Activated CD8-positive, alpha-beta T cell treated with anti-CD3 and anti-CD28 coated beads, Interleukin-2, amount 10 ng/mL, durations not matched to agents 7 days and 5 days (primary cell): ENCODE measurements at regions not wholly inside any gene's neighbourhood (a gene's known extent, or its start where the extent isn't known, plus 50 kb on each side); places are given as distances from the start of the nearest gene placed in this dataset.
A peak's percentile ranks its signal among the peaks of the same experiment; 100 is the strongest.

Source experiments
- ATAC-seq: fragments of 150-1000 bp; cut with Tn5 transposase; one replicate; pipeline ENCODE4 v1.10.0; 2021; ENCODE audit warnings: moderate library complexity
- CTCF ChIA-PET: fragments of 350-600 bp; sonication (Branson Sonifier 250); formaldehyde crosslinking; loops from one replicate; lab custom pipeline; 2021; ENCODE audit warnings: antibody characterized with exemption; lab: Charles Lee
- POLR2A ChIA-PET: fragments of 350-600 bp; sonication (Branson Sonifier 250); formaldehyde crosslinking; loops from one replicate; lab custom pipeline; 2021; ENCODE audit warnings: antibody characterized with exemption; lab: Charles Lee
- DNase-seq: peaks from one replicate; pipeline ENCODE4 v3.0.0-alpha.2; 2020
- H3K27ac Mint-ChIP-seq: one replicate; pipeline ENCODE4 v1.8.0; 2021; ENCODE audit warnings: mild to moderate bottlenecking, mixed read lengths
- H3K27me3 Mint-ChIP-seq: one replicate; pipeline ENCODE4 v1.8.0; 2021; ENCODE audit warnings: low read depth, mixed read lengths
- H3K36me3 Mint-ChIP-seq: one replicate; pipeline ENCODE4 v1.8.0; 2021; ENCODE audit warnings: low read depth, mixed read lengths
- H3K4me1 Mint-ChIP-seq: one replicate; pipeline ENCODE4 v1.8.0; 2021; ENCODE audit warnings: low read depth, mixed read lengths
- H3K4me3 Mint-ChIP-seq: one replicate; pipeline ENCODE4 v1.8.0; 2021; ENCODE audit warnings: mild to moderate bottlenecking, mixed read lengths
- H3K9me3 Mint-ChIP-seq: one replicate; pipeline ENCODE4 v1.8.0; 2022; ENCODE audit warnings: mixed read lengths; ENCODE audit not compliant: insufficient read depth

- POLR2A ChIA-PET = interaction anchor here (1.5 kb wide), 1 partner anchor 57 kb away, joined by 3 read pairs; no protein-coding TSS in a partner anchor
- no peaks in the 10 kb centered on the region for H3K36me3 Mint-ChIP-seq
- H3K4me3 Mint-ChIP-seq = no peak overlapping the region
- no peak overlapping the region for H3K27ac Mint-ChIP-seq
- DNase-seq (no peak), ATAC-seq (no peak)
- no peaks in the 10 kb centered on the region for H3K9me3 Mint-ChIP-seq
- CTCF ChIA-PET = interaction anchor here (0.8 to 10.2 kb wide), 4 partner anchors 18 to 59 kb away, joined by 3 to 130 read pairs (median 8); no protein-coding TSS in a partner anchor
- H3K4me1 Mint-ChIP-seq = peaks cover 21% of the 10 kb centered on the region
- no peaks in the 10 kb centered on the region for H3K27me3 Mint-ChIP-seq
Observed at GRCh38 chr4:121248747-121249146, 84.6 kb upstream of the TNIP3 start.

DNA sequence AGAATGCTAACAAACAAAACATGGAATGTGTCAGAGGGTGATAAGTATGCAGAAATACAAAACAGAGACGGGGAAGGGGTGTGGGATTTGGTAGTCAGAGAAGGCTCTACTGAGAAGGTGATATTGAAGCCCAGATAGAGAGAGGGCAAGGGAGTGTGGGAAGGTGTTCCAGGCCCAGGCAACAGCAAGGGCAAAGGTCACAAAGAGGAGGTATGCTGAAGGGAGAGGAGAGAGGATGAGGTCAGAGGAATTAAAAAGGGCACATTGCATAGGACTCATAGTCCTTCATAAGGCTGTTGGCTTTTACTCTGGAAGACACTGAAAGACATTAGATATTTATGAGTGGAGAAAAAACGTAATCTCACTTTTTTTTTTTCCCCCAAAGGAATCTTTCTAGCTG lies 82.6 kb upstream of the TNIP3 start:
- CTCF ChIA-PET = interaction anchor here (10.2 kb wide), 1 partner anchor 55 kb away, joined by 130 read pairs; no protein-coding TSS in a partner anchor
- ATAC-seq (no peak), DNase-seq (no peak)
- Mint-ChIP-seq H3K27ac (no peak overlapping the region), H3K36me3 (no peaks in the 10 kb centered on the region), H3K4me3 (no peak overlapping the region), H3K27me3 (no peaks in the 10 kb centered on the region), H3K4me1 (peaks cover 9% of the 10 kb centered on the region), H3K9me3 (no peaks in the 10 kb centered on the region)
- POLR2A ChIA-PET = no interaction called here

GRCh38 chr4:121243485-121243884 lies 79.4 kb upstream of the TNIP3 start:
- CTCF ChIA-PET = interaction anchor here (1.0 to 3.9 kb wide), 8 partner anchors 10 to 65 kb away, joined by 3 to 30 read pairs (median 6); no protein-coding TSS in a partner anchor
- DNase-seq (no peak), ATAC-seq (no peak)
- peaks cover 2% of the 10 kb centered on the region for H3K4me1 Mint-ChIP-seq
- peak overlapping the region; percentile 20 for H3K4me3 Mint-ChIP-seq
- no peaks in the 10 kb centered on the region for H3K36me3 Mint-ChIP-seq
- no peaks in the 10 kb centered on the region for H3K27me3 Mint-ChIP-seq
- no peaks in the 10 kb centered on the region for H3K9me3 Mint-ChIP-seq
- POLR2A ChIA-PET = interaction anchor here (0.8 kb wide), 1 partner anchor 24 kb away, joined by 3 read pairs; no protein-coding TSS in a partner anchor
- peak overlapping the region; percentile 14 for H3K27ac Mint-ChIP-seq

- no peak for DNase-seq
- ChIA-PET CTCF (interaction anchor here (0.9 to 3.9 kb wide), 7 partner anchors 11 to 108 kb away, joined by 3 to 30 read pairs (median 7); no protein-coding TSS in a partner anchor), POLR2A (no interaction called here)
- H3K27ac Mint-ChIP-seq = no peak overlapping the region
- ATAC-seq = no peak
- H3K27me3 Mint-ChIP-seq = no peaks in the 10 kb centered on the region
- no peaks in the 10 kb centered on the region for H3K9me3 Mint-ChIP-seq
- H3K4me3 Mint-ChIP-seq = no peak overlapping the region
- H3K4me1 Mint-ChIP-seq = peaks cover 2% of the 10 kb centered on the region
- no peaks in the 10 kb centered on the region for H3K36me3 Mint-ChIP-seq
Observed at GRCh38 chr4:121242188-121242750, 78.1 kb upstream of the TNIP3 start.

GRCh38 chr4:121239951-121240350 lies 75.8 kb upstream of the TNIP3 start:
- H3K27ac Mint-ChIP-seq = no peak overlapping the region
- no peak overlapping the region for H3K4me3 Mint-ChIP-seq

GRCh38 chr4:121238461-121238860 lies 74.3 kb upstream of the TNIP3 start:
- no peak overlapping the region for H3K27ac Mint-ChIP-seq
- H3K4me1 Mint-ChIP-seq = peaks cover 2% of the 10 kb centered on the region
- ChIA-PET POLR2A (no interaction called here), CTCF (no interaction called here)
- no peaks in the 10 kb centered on the region for H3K9me3 Mint-ChIP-seq
- H3K4me3 Mint-ChIP-seq = no peak overlapping the region
- no peaks in the 10 kb centered on the region for H3K36me3 Mint-ChIP-seq
- DNase-seq (no peak), ATAC-seq (no peak)
- H3K27me3 Mint-ChIP-seq = no peaks in the 10 kb centered on the region

More at GRCh38 chr4:121239951-121240350, 75.8 kb upstream of the TNIP3 start:
- Mint-ChIP-seq H3K4me1 (peaks cover 2% of the 10 kb centered on the region), H3K9me3 (no peaks in the 10 kb centered on the region), H3K36me3 (no peaks in the 10 kb centered on the region), H3K27me3 (no peaks in the 10 kb centered on the region)
- POLR2A ChIA-PET = interaction anchor here (0.7 kb wide), 1 partner anchor 13 kb away, joined by 3 read pairs; no protein-coding TSS in a partner anchor
- CTCF ChIA-PET = interaction anchor here (0.6 to 1.9 kb wide), 6 partner anchors 11 to 67 kb away, joined by 3 to 8 read pairs (median 4); no protein-coding TSS in a partner anchor
- ATAC-seq (no peak), DNase-seq (no peak)

GRCh38 chr4:121237069-121237399 lies 72.9 kb upstream of the TNIP3 start:
- CTCF ChIA-PET = interaction anchor here (1.4 to 1.5 kb wide), 2 partner anchors 9 to 45 kb away, joined by 4 to 5 read pairs; no protein-coding TSS in a partner anchor
- POLR2A ChIA-PET = no interaction called here

DNA sequence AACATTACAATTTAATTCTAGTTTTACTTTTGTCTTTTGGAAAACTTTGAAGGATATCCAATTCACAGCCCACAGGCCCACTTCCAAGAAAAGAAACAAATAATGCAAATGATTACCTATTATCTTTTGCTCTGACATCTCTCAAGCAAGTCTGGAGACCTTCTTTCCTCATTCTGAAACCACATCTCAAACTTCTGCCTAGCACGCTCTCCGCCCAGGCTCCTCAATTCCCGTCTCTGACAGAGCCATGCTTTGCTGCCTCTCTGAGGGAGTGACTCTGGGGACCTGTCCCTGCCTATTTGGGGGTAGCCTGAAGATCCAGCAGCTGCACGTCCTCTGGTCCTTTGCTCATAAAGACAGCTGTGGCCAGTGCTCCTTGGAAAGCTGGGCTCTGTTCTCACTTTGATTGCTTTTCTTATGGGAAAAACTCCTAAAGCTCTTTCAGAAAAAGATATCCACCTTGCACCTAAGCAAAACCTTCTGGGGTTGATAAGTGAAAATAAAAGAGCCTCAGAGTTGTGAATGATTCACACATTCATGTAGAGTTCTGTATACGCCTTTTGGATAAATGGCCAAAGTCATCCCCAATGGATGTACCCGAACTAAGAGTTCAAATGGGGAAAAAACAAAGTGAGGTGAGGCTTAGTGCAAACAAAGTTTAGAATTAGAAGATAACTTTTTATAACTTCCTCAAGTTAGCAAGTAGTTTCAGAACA lies 72.4 kb upstream of the TNIP3 start:
- POLR2A ChIA-PET = no interaction called here
- no peak overlapping the region for H3K27ac Mint-ChIP-seq
- CTCF ChIA-PET = interaction anchor here (1.4 to 1.5 kb wide), 2 partner anchors 9 to 44 kb away, joined by 4 to 5 read pairs; no protein-coding TSS in a partner anchor

More at GRCh38 chr4:121237069-121237399, 72.9 kb upstream of the TNIP3 start:
- Mint-ChIP-seq H3K27ac (no peak overlapping the region), H3K27me3 (no peaks in the 10 kb centered on the region), H3K36me3 (no peaks in the 10 kb centered on the region), H3K9me3 (no peaks in the 10 kb centered on the region), H3K4me1 (no peaks in the 10 kb centered on the region), H3K4me3 (no peak overlapping the region)
- DNase-seq = no peak
- no peak for ATAC-seq

DNA sequence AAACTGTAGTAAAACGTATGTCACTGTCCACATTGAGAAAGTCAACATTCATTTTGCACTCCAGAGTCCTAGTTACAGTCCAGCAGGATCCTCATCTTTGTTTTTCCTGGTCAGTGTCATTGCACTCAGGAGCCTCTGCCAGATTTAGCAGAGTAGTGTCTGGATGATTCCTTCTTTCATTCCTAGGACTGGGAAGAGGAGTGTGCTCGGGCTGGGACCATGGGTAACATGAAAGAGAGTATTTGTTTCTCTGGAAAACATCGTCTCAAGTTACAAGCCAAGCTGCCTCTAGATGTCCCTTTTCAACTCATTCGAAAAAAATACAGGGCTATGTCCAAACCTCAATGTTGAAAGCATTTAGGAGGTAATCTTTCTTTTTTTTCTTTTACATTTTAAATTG lies 69.9 kb upstream of the TNIP3 start:
- Mint-ChIP-seq H3K4me1 (no peaks in the 10 kb centered on the region), H3K9me3 (no peaks in the 10 kb centered on the region), H3K4me3 (no peak overlapping the region), H3K27me3 (no peaks in the 10 kb centered on the region), H3K36me3 (no peaks in the 10 kb centered on the region), H3K27ac (no peak overlapping the region)
- POLR2A ChIA-PET = no interaction called here
- no peak for DNase-seq
- no peak for ATAC-seq
- CTCF ChIA-PET = no interaction called here

More for the DNA sequence above, 72.4 kb upstream of the TNIP3 start:
- DNase-seq (no peak), ATAC-seq (no peak)
- H3K27me3 Mint-ChIP-seq = no peaks in the 10 kb centered on the region
- H3K4me3 Mint-ChIP-seq = no peak overlapping the region
- H3K36me3 Mint-ChIP-seq = no peaks in the 10 kb centered on the region
- no peaks in the 10 kb centered on the region for H3K4me1 Mint-ChIP-seq
- H3K9me3 Mint-ChIP-seq = no peaks in the 10 kb centered on the region

DNA sequence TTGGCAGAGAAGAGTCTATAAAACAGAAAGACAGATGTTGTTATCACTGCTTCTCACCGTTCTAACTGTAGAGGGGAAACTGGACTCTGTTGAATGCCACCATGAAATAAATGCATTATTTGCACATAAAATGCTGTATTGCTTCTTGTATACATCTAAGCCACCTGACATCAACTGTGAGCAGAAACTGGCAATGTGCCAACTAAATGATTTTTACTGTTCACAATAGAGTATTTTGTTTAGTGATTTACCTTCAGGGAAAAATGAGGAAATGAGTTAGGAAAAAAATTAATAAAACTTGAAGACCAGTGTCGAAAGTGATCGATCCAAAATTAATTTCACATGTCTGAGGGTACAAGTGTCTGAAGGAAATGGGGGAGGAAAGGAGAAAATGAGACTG lies 65.9 kb upstream of the TNIP3 start:
- ChIA-PET CTCF (interaction anchor here (1.0 to 3.3 kb wide), 2 partner anchors 23 to 77 kb away, joined by 3 to 16 read pairs; no protein-coding TSS in a partner anchor), POLR2A (no interaction called here)
- Mint-ChIP-seq H3K27ac (no peak overlapping the region), H3K27me3 (no peaks in the 10 kb centered on the region), H3K36me3 (no peaks in the 10 kb centered on the region), H3K9me3 (no peaks in the 10 kb centered on the region), H3K4me3 (no peak overlapping the region), H3K4me1 (peaks cover 13% of the 10 kb centered on the region)
- ATAC-seq = no peak
- no peak for DNase-seq

DNA sequence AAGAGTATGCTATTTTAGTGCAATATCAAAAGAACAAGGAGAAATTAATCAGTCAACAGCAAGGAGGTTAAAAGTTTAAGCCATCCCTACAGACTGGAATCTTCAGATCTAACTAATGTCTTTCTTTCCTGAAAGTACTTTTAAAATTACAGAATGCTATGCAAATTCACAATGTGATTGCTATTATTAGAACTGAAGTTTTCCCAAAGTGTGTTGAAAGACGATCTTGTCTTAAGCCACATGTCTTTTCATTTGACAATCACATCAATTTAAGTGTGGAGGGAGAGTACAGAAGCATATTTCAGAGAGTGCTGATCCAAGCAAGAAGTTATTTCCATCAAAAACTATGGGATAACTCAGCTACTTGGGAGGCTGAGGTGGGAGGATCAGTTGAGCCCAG lies 64.7 kb upstream of the TNIP3 start:
- no peak overlapping the region for H3K4me3 Mint-ChIP-seq
- ChIA-PET POLR2A (no interaction called here), CTCF (interaction anchor here (1.5 to 3.3 kb wide), 4 partner anchors 24 to 78 kb away, joined by 5 to 16 read pairs (median 10); no protein-coding TSS in a partner anchor)
- no peak overlapping the region for H3K27ac Mint-ChIP-seq
- no peaks in the 10 kb centered on the region for H3K36me3 Mint-ChIP-seq
- no peaks in the 10 kb centered on the region for H3K27me3 Mint-ChIP-seq
- ATAC-seq (no peak), DNase-seq (no peak)
- no peaks in the 10 kb centered on the region for H3K9me3 Mint-ChIP-seq
- peaks cover 13% of the 10 kb centered on the region for H3K4me1 Mint-ChIP-seq
